GM19351 (cell line): ENCODE measurements at regions not wholly inside any gene's neighbourhood (a gene's known extent, or its start where the extent isn't known, plus 50 kb on each side); places are given as distances from the start of the nearest gene placed in this dataset.
"Not testable (repeated sequence)": the region's sequence is repeated elsewhere in the genome, so short reads cannot be mapped to it uniquely, and the experiment has no call there.

Source experiments
- ATAC-seq: cut with Tn5 transposase; IDR thresholded peaks from one replicate; pipeline ENCODE4 v1.9.1; 2021; ENCODE audit warnings: mild to moderate bottlenecking, moderate library complexity; ENCODE audit not compliant: unreplicated experiment

- not testable (repeated sequence) for ATAC-seq
Measured at GRCh38 chr6:164339442-164339841, 924.9 kb downstream of the QKI start.

GRCh38 chr6:164337925-164338397, 923.4 kb downstream of the QKI start:
- ATAC-seq = no peak

GRCh38 chr6:164337024-164337924, 922.8 kb downstream of the QKI start:
- no peak for ATAC-seq

DNA sequence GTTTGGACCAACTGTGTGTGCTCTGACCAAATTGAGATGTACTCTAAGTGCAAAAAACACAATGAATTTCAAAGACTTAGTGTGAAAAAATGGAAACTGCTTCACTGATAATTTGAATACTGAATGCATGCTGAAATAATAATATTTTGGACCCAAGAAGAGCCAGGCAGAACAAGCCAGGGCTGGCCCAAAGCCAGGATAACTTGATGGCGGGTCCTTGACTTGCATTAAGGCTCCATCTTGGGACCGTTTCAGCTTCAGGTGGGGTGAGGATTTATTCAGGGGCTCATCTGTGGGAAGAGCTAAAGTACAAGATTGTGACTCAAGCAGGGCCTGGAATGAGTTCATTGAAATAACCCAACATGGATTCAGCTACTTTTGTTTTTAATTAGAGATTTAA, 921.9 kb downstream of the QKI start:
- ATAC-seq = no peak

DNA sequence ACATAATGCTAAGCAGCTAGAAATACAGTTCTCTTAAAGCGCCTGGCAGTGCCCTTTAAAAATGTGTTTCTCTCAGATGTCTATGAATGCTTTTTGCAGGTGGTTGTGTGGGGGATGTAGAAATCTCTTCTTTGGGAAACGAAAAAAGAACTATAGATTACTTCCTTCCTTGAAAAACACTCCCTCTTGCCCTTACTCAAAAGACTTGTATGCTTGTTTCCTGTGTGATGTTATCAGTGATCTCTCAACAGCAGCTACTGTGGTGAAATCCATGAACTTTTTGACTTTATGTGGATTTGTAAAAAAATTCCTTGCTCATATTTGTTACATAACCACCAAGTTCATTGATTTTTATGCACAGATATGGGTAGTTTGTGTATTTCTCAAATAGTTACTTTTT, 916.5 kb downstream of the QKI start:
- ATAC-seq = no peak

DNA sequence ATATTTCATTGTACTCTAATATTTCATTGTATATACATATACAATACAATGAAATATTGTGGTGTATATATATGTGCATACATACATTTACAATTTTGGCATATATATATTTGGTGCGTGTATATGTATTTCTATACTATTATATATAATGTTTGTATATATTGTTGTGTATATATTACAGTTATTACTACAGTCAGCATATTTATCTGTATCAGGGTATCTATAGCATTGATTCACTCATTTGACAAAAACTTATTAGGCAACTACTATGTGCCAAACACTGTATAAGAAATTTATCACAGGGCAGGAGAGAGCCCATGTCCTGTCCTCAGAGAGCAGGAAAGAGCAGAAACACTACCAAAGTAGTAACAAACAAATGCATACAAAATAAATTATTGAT, 910.6 kb downstream of the QKI start:
- no peak for ATAC-seq

DNA sequence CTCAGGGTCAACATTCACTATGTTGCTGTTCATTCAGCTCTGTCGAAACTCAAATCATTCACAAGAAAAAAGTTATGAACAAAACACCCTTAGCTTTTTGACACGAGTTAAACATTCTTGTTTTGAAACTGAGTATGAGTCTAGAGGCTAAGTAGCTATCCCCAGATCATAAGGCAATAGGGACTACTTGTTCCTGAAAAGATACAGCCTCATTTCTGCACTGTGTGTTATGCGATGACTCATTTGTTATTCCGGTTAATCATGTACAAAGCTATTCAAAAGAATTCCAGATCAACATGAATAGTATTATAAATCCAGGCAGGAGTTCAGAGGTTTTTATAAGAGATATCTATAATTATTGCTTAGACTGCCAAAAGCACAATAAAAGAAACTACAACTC, 908.0 kb downstream of the QKI start:
- ATAC-seq = no peak

DNA sequence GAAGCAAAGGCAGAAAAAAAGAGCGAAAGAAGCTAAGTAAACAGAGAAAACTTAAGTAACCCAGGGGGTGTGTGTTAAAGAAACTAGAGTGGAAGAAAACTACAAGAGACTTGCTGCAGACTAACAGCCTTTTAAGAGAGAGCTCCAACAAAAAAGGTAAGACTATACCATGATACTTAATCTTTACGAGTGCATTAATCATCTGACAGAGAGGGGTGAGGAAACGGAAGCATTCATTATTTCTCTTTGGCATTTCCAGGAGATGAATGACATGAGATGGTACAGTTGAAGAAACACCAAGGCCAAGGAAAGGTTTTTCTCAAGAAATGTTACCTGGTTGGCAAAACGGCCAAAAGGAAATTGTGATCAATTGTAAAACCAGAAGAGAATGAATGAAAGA, 906.8 kb downstream of the QKI start:
- no peak for ATAC-seq

- ATAC-seq = no peak
Measured at GRCh38 chr6:164315376-164315775, 900.9 kb downstream of the QKI start.

GRCh38 chr6:164308339-164308738, 893.8 kb downstream of the QKI start:
- ATAC-seq = no peak

GRCh38 chr6:164303102-164303964, 888.8 kb downstream of the QKI start:
- no peak for ATAC-seq

DNA sequence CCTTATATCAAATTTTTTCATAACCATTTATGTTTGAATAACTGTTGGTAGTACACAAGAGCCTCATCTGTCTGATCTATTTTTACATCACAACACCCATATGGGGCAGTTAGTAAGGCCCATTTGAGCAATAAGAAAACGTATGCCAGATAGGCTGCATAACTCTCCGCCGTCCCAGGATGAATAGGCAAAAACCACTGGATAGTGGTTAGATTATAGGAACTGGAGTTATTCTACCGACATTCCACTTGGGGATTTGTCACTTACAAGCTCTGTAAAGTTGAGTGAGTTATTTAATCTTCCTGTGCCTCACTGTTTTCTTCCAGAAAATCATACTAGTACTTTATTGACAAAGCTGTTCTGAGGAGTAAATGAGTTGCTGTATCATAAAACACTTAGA, 881.9 kb downstream of the QKI start:
- ATAC-seq = no peak

DNA sequence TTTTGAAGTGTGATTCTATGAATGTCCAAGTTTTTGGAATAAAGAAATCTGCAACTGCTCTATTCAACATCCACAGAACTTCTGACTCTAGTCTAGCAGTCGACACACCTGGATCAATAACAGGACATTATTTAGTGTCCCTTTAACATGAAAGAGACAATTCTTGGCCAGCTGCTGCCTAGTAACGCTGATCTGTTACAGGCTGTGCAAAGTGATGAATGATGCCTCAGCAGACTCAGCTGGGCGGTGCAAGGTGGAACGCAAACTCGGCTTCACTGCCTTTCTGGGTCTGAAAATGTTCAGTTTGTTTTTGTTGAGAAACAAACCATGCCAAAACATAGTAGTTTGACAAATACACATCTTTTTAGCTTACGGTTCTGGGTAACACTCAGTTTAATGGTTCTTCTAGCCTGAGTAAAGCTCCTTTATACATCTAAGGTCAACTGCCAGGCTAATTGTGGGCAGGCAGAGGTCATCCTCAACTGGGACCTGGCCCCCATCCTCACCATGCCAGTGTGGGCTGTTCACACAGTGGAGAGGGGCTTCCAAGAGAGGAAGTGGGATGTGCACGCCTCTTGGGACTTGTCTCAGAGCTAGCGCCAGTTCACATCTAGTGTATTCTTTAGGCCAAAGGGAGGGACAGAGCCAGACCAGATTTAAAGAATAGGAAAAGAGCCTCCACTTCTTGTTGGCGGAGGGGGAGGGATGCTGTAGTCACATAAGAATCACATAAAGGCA, 879.7 kb downstream of the QKI start:
- no peak for ATAC-seq

GRCh38 chr6:164291224-164291623, 876.7 kb downstream of the QKI start:
- ATAC-seq = no peak

GRCh38 chr6:164290101-164290500, 875.6 kb downstream of the QKI start:
- ATAC-seq = no peak

- no peak for ATAC-seq
Measured at GRCh38 chr6:164286011-164286410, 871.5 kb downstream of the QKI start.

GRCh38 chr6:164283574-164283973, 869.1 kb downstream of the QKI start:
- no peak for ATAC-seq

GRCh38 chr6:164276211-164276610, 861.7 kb downstream of the QKI start:
- ATAC-seq = no peak

GRCh38 chr6:164275773-164276172, 861.3 kb downstream of the QKI start:
- no peak for ATAC-seq

- ATAC-seq = no peak
Measured at GRCh38 chr6:164274493-164274892, 860.0 kb downstream of the QKI start.

DNA sequence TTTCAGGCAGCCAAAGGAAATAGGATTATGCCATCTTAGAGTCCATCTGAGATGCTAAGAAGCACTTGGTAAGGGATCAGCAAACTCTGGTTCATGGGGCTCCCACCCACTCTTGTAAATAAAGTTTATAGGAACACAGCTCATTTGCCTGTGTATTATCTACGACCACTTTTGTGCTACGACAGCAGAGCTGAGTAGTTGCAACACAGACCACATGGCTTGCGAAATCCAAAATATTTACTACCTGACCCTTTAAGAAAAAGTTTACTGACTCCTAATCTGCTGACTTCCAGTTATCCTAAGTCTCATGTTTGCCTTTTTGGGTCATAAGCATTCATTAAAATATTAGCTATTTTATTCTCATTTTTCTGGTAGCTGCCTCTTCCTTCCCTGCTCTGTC, 859.0 kb downstream of the QKI start:
- ATAC-seq = no peak
